NAMALWA (cell line): ENCODE measurements at regions not wholly inside any gene's neighbourhood (a gene's known extent, or its start where the extent isn't known, plus 50 kb on each side); places are given as distances from the start of the nearest gene placed in this dataset.

Experiments
- DNase-seq: peaks from one replicate; pipeline ENCODE4 v3.0.0-alpha.2; 2015; ENCODE audit warnings: low spot score

- DNase-seq, result peak; percentile 23
Measured at GRCh38 chr3:29064085-29064484, 216.8 kb upstream of the RBMS3 start.

GRCh38 chr3:29065211-29065785 is 215.6 kb upstream of the RBMS3 start:
- no peak for DNase-seq

- no peak for DNase-seq
Measured at GRCh38 chr3:29067007-29067406, 213.9 kb upstream of the RBMS3 start.

GRCh38 chr3:29070959-29071634 is 209.8 kb upstream of the RBMS3 start:
- no peak for DNase-seq

GRCh38 chr3:29072611-29073010 is 208.3 kb upstream of the RBMS3 start:
- no peak for DNase-seq

GRCh38 chr3:29077356-29077755 is 203.5 kb upstream of the RBMS3 start:
- DNase-seq, result no peak

- no peak for DNase-seq
Measured at GRCh38 chr3:29079358-29079757, 201.5 kb upstream of the RBMS3 start.

GRCh38 chr3:29080967-29081366 is 199.9 kb upstream of the RBMS3 start:
- DNase-seq, result no peak

- DNase-seq, result no peak
Measured at GRCh38 chr3:29083081-29083480, 197.8 kb upstream of the RBMS3 start.

GRCh38 chr3:29083676-29084075 is 197.2 kb upstream of the RBMS3 start:
- DNase-seq, result no peak

- no peak for DNase-seq
Measured at GRCh38 chr3:29088579-29088978, 192.3 kb upstream of the RBMS3 start.

- no peak for DNase-seq
Measured at GRCh38 chr3:29090912-29091597, 189.8 kb upstream of the RBMS3 start.

GRCh38 chr3:29091599-29092189 is 189.2 kb upstream of the RBMS3 start:
- no peak for DNase-seq

- no peak for DNase-seq
Measured at GRCh38 chr3:29092348-29092747, 188.5 kb upstream of the RBMS3 start.

GRCh38 chr3:29099296-29099695 is 181.6 kb upstream of the RBMS3 start:
- DNase-seq, result no peak

- no peak for DNase-seq
Measured at GRCh38 chr3:29099775-29100174, 181.1 kb upstream of the RBMS3 start.

GRCh38 chr3:29100292-29100691 is 180.6 kb upstream of the RBMS3 start:
- no peak for DNase-seq

GRCh38 chr3:29128001-29128400 is 152.9 kb upstream of the RBMS3 start:
- DNase-seq, result no peak

- DNase-seq, result no peak
Measured at GRCh38 chr3:29137601-29138000, 143.3 kb upstream of the RBMS3 start.

GRCh38 chr3:29138171-29138570 is 142.7 kb upstream of the RBMS3 start:
- no peak for DNase-seq

- DNase-seq, result peak; percentile 13
Measured at GRCh38 chr3:29140666-29141065, 140.2 kb upstream of the RBMS3 start.

GRCh38 chr3:29141197-29141917 is 139.5 kb upstream of the RBMS3 start:
- no peak for DNase-seq

GRCh38 chr3:29141918-29142275 is 139.0 kb upstream of the RBMS3 start:
- no peak for DNase-seq
